K562 (cell line): ENCODE measurements at regions not wholly inside any gene's neighbourhood (a gene's known extent, or its start where the extent isn't known, plus 50 kb on each side); places are given as distances from the start of the nearest gene placed in this dataset.

Experiments
- ATAC-seq: fragments of 200-7000 bp; cut with Tn5 transposase; 3 replicates; pipeline ENCODE4 v1.9.1; 2020; ENCODE audit warnings: moderate library complexity
- BruUV-seq: library from RNA; stranded (reverse); fragments of 400-500 nt; replicated peaks from 2 replicates; lab custom pipeline; 2021; lab: Mats Ljungman, UMichigan
- CTCF ChIA-PET: fragments of 300-600 bp; formaldehyde crosslinking; extraction: SDS; loops from one replicate; lab custom pipeline; 2021; ENCODE audit warnings: low intra/inter-chr PET ratio; lab: Yijun Ruan, JAX
- POLR2A ChIA-PET: fragments of 300-600, 350-650 bp; sonication (Branson Sonifier 250); formaldehyde crosslinking; extraction: SDS; loops from one replicate; lab custom pipeline; 2021; ENCODE audit warnings: antibody characterized with exemption, inconsistent platforms; lab: Yijun Ruan, JAX
- DNase-seq, 4 experiments: peaks; one replicate each; pipeline versions ENCODE4 v3.0.0 to v3.0.0-alpha.2; 2011 to 2018; ENCODE audit warnings: low spot score in 3 of 4, mixed read lengths in 3 of 4; ENCODE audit errors: extremely low read depth in 1 of 4
- FAIRE-seq: peaks from 2 replicates; lab custom pipeline; 2011; peaks lifted over from hg19 to GRCh38; lab: Jason Lieb, UNC
- H2AFZ ChIP-seq: 2 replicates; pipeline ENCODE4 v1.6.0; 2011; ENCODE audit warnings: low read depth, low read length, control low read depth, inconsistent platforms
- H3K27ac ChIP-seq: fragments of 200-600 bp; 3 replicates; pipeline ENCODE4 v1.8.0; 2011; ENCODE audit warnings: low read depth, mild to moderate bottlenecking, control low read depth, inconsistent platforms, low read length, moderate library complexity, mixed read lengths; ENCODE audit errors: extremely low read depth
- H3K27me3 ChIP-seq, 2 experiments: fragments of 300-600 bp in 1 of 2; 2 replicates in 1 of 2; 3 replicates in 1 of 2; pipeline versions ENCODE4 v1.6.0 to v1.8.0; 2011; ENCODE audit warnings: inconsistent platforms in 2 of 2, low read length in 2 of 2, mild to moderate bottlenecking in 1 of 2, mixed read lengths in 1 of 2, moderate library complexity in 1 of 2; ENCODE audit not compliant: control insufficient read depth in 2 of 2, insufficient read depth in 2 of 2
- H3K36me3 ChIP-seq: fragments of 300-600 bp; 3 replicates; pipeline ENCODE4 v1.8.0; 2011; ENCODE audit warnings: mild to moderate bottlenecking, low read length, inconsistent platforms; ENCODE audit not compliant: control insufficient read depth, insufficient read depth
- H3K4me1 ChIP-seq, 2 experiments: fragments of 200-600 bp in 1 of 2; replicated peaks in 1 of 2; 2 replicates in 1 of 2; 3 replicates in 1 of 2; pipeline versions ENCODE4 v1.5.1 to v1.8.0; 2011; ENCODE audit warnings: inconsistent platforms in 2 of 2, low read length in 2 of 2, mild to moderate bottlenecking in 1 of 2, mixed read lengths in 1 of 2, moderate library complexity in 1 of 2; ENCODE audit not compliant: control insufficient read depth in 2 of 2, insufficient read depth in 2 of 2
- H3K4me2 ChIP-seq: 2 replicates; pipeline ENCODE4 v1.6.1; 2011; ENCODE audit warnings: low read length, control low read depth, inconsistent platforms, mixed read lengths; ENCODE audit not compliant: insufficient read depth
- H3K4me3 ChIP-seq: fragments of 200-600 bp; sonication (generic), shearing (Covaris generic); 2 replicates; pipeline ENCODE4 v1.5.1; 2016; ENCODE audit warnings: control low read depth, inconsistent platforms
- H3K79me2 ChIP-seq: fragments of 200-600 bp; 3 replicates; pipeline ENCODE4 v1.8.0; 2011; ENCODE audit warnings: low read length, inconsistent platforms; ENCODE audit not compliant: control insufficient read depth, insufficient read depth
- H3K9ac ChIP-seq, 2 experiments: 2 replicates each; pipeline versions ENCODE4 v1.6.0 to v1.6.1; 2011; ENCODE audit warnings: low read depth in 2 of 2, low read length in 2 of 2, control low read depth in 1 of 2, inconsistent platforms in 1 of 2, mild to moderate bottlenecking in 1 of 2, mixed read lengths in 1 of 2; ENCODE audit not compliant: insufficient read depth in 1 of 2
- H3K9me1 ChIP-seq: one replicate; pipeline ENCODE4 v1.6.0; 2011; ENCODE audit warnings: inconsistent platforms, mild to moderate bottlenecking, low read length, moderate library complexity; ENCODE audit not compliant: control insufficient read depth, insufficient read depth
- H3K9me3 ChIP-seq: replicated peaks from 2 replicates; pipeline ENCODE4 v1.5.1; 2011; ENCODE audit warnings: low read depth, low read length, inconsistent platforms; ENCODE audit not compliant: control insufficient read depth, insufficient read depth
- H4K20me1 ChIP-seq: replicated peaks from 2 replicates; pipeline ENCODE4 v1.6.1; 2011; ENCODE audit warnings: low read length, inconsistent platforms, mixed read lengths; ENCODE audit not compliant: control insufficient read depth, insufficient read depth
- HINFP ChIP-seq: fragments of 450-650 bp; conservative IDR thresholded peaks from 2 replicates; pipeline ENCODE4 v1.6.1; 2016; ENCODE audit warnings: missing genetic modification characterization, low read depth, mild to moderate bottlenecking, control low read depth, missing compliant biosample characterization
- MAFK ChIP-seq: IDR thresholded peaks from 2 replicates; pipeline ENCODE4 v1.6.1; 2011; ENCODE audit warnings: low read length, improper control_type of control experiment
- PYGO2 ChIP-seq: fragments of 450-650 bp; IDR thresholded peaks from 2 replicates; pipeline ENCODE4 v1.6.1; 2016; ENCODE audit warnings: mild to moderate bottlenecking, missing genetic modification characterization, moderate library complexity, missing compliant biosample characterization
- ZBTB7A ChIP-seq: IDR thresholded peaks from 2 replicates; pipeline ENCODE4 v1.6.1; 2011; ENCODE audit warnings: low read depth, mild to moderate bottlenecking, low read length, moderate library complexity, borderline replicate concordance; ENCODE audit not compliant: control insufficient read depth
- ZMIZ1 ChIP-seq, 2 experiments: fragments of 150-350 bp in 1 of 2; IDR thresholded peaks; 2 replicates each; pipeline ENCODE4 v1.6.1; 2012 to 2016; ENCODE audit warnings: low read depth in 2 of 2, low read length in 2 of 2, mild to moderate bottlenecking in 1 of 2, moderate library complexity in 1 of 2
- ZNF263 ChIP-seq: sonication (generic); formaldehyde crosslinking; IDR thresholded peaks from 2 replicates; pipeline ENCODE4 v1.8.0; 2022; ENCODE audit warnings: mild to moderate bottlenecking, missing genetic modification reagents, borderline replicate concordance
- WGBS: fragments of 100-300 bp; shearing (Covaris generic); methylation state at CpG from one replicate; pipeline ENCODE4 v1.1.6; 2016; ENCODE audit warnings: low coverage, mixed read lengths; ENCODE audit not compliant: insufficient coverage; ENCODE audit errors: missing lambda C conversion rate; 5-methylcytosine and 5-hydroxymethylcytosine counted together
- in situ Hi-C: fragments of 300-500 bp; cut with MboI; formaldehyde crosslinking; loops from 4 replicates; pipeline ENCODE4 v1.15.0; 2018; ENCODE audit warnings: inconsistent platforms, mixed read lengths
- intact Hi-C: fragments of 100-400 bp; cut with micrococcal nuclease; formaldehyde crosslinking; loops from 2 replicates; pipeline ENCODE4 v1.14.2; 2022
- TF ChIP-seq, protein P1 (sequence below): fragments of 250-450 bp; sonication (Bioruptor Pico); IDR thresholded peaks from 2 replicates; pipeline ENCODE4 v1.4.0; 2020; ENCODE audit warnings: mild to moderate bottlenecking
- TF ChIP-seq, protein P2 (sequence below): IDR thresholded peaks from 3 replicates; pipeline ENCODE4 v1.6.1; 2011; ENCODE audit warnings: borderline replicate concordance, mild to moderate bottlenecking; ENCODE audit not compliant: insufficient read length, insufficient read depth
- TF ChIP-seq, protein P3 (sequence below): fragments of 450-650 bp; IDR thresholded peaks from 2 replicates; pipeline ENCODE4 v1.7.1; 2018; ENCODE audit warnings: mild to moderate bottlenecking, low read depth; ENCODE audit not compliant: partially characterized antibody

DNA sequence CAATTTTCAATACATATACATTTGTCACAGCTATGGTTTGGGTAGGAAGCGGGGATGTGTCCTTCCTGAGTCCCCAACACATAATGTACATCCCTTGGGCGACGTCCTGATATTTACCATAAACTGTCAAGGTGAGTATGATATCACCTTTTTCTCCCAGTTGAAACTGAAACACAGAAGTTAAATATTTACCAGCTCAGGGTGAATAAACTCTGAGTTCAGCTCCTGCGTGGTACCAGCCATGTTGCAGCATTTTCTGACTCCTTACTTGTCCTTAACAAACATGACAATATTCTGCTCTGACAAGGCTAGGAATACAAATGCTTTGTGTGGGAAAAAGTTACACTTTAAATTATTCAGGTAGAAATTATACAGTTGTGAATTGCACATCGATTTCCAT lies 294.2 kb downstream of the TEX29 start (continued):
- TF ChIP-seq, protein P1, sequence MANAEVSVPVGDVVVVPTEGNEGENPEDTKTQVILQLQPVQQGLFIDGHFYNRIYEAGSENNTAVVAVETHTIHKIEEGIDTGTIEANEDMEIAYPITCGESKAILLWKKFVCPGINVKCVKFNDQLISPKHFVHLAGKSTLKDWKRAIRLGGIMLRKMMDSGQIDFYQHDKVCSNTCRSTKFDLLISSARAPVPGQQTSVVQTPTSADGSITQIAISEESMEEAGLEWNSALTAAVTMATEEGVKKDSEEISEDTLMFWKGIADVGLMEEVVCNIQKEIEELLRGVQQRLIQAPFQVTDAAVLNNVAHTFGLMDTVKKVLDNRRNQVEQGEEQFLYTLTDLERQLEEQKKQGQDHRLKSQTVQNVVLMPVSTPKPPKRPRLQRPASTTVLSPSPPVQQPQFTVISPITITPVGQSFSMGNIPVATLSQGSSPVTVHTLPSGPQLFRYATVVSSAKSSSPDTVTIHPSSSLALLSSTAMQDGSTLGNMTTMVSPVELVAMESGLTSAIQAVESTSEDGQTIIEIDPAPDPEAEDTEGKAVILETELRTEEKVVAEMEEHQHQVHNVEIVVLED (CRISPR knock-in tag), result no peak
- TF ChIP-seq, protein P2, sequence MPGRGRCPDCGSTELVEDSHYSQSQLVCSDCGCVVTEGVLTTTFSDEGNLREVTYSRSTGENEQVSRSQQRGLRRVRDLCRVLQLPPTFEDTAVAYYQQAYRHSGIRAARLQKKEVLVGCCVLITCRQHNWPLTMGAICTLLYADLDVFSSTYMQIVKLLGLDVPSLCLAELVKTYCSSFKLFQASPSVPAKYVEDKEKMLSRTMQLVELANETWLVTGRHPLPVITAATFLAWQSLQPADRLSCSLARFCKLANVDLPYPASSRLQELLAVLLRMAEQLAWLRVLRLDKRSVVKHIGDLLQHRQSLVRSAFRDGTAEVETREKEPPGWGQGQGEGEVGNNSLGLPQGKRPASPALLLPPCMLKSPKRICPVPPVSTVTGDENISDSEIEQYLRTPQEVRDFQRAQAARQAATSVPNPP, result no peak

DNA sequence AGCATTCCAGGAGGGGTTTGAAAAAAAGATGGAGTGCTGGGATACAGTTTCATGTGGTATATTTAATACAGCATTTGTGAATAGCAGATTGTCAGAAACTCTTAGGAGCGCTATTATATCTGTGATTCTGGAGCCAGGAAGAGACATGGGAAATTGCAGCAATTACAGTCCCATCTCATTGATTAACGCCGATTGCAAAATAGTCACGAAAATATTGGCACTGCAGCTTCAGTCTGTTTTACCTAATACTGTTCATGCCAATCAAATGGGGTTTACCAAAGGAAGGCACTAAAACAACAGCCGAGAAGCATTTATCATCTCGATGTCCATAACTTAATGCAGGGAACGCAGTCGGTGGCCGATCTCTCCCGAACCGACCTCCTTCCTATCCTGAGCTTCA lies 295.8 kb downstream of the TEX29 start:
- intact Hi-C loops, result no loop called here
- Histone ChIP-seq H3K27me3 (peaks cover 0 to 11% of the 10 kb centered on the region in 2 experiments; a peak in 4 of 5 replicates), H3K9me1 (no peaks in the 10 kb centered on the region), H3K79me2 (no peaks in the 10 kb centered on the region), H3K9ac (no peak overlapping the region), H3K27ac (no peak overlapping the region), H2AFZ (no peak overlapping the region), H4K20me1 (no peaks in the 10 kb centered on the region), H3K9me3 (no peaks in the 10 kb centered on the region), H3K4me1 (no peaks in the 10 kb centered on the region), H3K4me3 (no peak overlapping the region), H3K4me2 (no peak overlapping the region), H3K36me3 (no peaks in the 10 kb centered on the region)
- no peak for FAIRE-seq
- ChIA-PET CTCF (no interaction called here), POLR2A (interaction anchor here (1.1 kb wide), 1 partner anchor 9 kb away, joined by 4 read pairs; no protein-coding TSS in a partner anchor)
- WGBS, result 0% methylated on average over 11 of the region's 11 CpGs
- no peak for ATAC-seq
- no TSS peak for BruUV-seq
- DNase-seq, result no peak
- in situ Hi-C loops, result no loop called here
- TF ChIP-seq ZBTB7A (no peak), ZNF263 (no peak), ZMIZ1 (IDR thresholded peaks at IDR 0.05; ENCODE audit: low read depth in 2 of 2, low read length in 2 of 2) (no peak), PYGO2 (tag) (no peak), MAFK (no peak), HINFP (tag) (no peak)
- TF ChIP-seq, protein P3, sequence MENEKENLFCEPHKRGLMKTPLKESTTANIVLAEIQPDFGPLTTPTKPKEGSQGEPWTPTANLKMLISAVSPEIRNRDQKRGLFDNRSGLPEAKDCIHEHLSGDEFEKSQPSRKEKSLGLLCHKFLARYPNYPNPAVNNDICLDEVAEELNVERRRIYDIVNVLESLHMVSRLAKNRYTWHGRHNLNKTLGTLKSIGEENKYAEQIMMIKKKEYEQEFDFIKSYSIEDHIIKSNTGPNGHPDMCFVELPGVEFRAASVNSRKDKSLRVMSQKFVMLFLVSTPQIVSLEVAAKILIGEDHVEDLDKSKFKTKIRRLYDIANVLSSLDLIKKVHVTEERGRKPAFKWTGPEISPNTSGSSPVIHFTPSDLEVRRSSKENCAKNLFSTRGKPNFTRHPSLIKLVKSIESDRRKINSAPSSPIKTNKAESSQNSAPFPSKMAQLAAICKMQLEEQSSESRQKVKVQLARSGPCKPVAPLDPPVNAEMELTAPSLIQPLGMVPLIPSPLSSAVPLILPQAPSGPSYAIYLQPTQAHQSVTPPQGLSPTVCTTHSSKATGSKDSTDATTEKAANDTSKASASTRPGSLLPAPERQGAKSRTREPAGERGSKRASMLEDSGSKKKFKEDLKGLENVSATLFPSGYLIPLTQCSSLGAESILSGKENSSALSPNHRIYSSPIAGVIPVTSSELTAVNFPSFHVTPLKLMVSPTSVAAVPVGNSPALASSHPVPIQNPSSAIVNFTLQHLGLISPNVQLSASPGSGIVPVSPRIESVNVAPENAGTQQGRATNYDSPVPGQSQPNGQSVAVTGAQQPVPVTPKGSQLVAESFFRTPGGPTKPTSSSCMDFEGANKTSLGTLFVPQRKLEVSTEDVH, result no peak
